Heart right ventricle (tissue), 16 donors: ENCODE measurements at regions not wholly inside any gene's neighbourhood (a gene's known extent, or its start where the extent isn't known, plus 50 kb on each side); places are given as distances from the start of the nearest gene placed in this dataset.
A peak's percentile ranks its signal among the peaks of the same experiment; 100 is the strongest.

ENCODE experiments used
- ATAC-seq, 8 donors: fragments of 200-7000 bp; cut with Tn5 transposase; one replicate each; pipeline ENCODE4 v1.9.1; 2020; ENCODE audit warnings: mild to moderate bottlenecking in 8 of 8, moderate library complexity in 8 of 8, moderate number of reproducible peaks in 1 of 8
- DNase-seq, 2 donors: peaks; one replicate each; pipeline ENCODE4 v3.0.0-alpha.2; 2020
- H3K27ac ChIP-seq, 10 donors: fragments of 200-600 bp; sonication (generic) in 2 of 10; one replicate each; pipeline versions ENCODE4 v1.5.0 to v1.8.0; 2020 to 2022; ENCODE audit warnings: mild to moderate bottlenecking in 3 of 10
- H3K27me3 ChIP-seq, 7 donors: fragments of 200-600 bp; one replicate each; pipeline ENCODE4 v1.8.0; 2021 to 2022; ENCODE audit warnings: mild to moderate bottlenecking in 2 of 7
- H3K36me3 ChIP-seq, 9 donors: fragments of 200-600 bp; sonication (generic) in 1 of 9; one replicate each; pipeline versions ENCODE4 v1.5.0 to v1.8.0; 2020 to 2022; ENCODE audit warnings: mild to moderate bottlenecking in 2 of 9
- H3K4me1 ChIP-seq, 9 donors: fragments of 200-600 bp; sonication (generic) in 1 of 9; one replicate each; pipeline versions ENCODE4 v1.5.0 to v1.8.0; 2020 to 2022; ENCODE audit warnings: mild to moderate bottlenecking in 4 of 9
- H3K4me3 ChIP-seq, 10 donors: fragments of 200-600 bp; sonication (generic) in 2 of 10; one replicate each; pipeline versions ENCODE4 v1.5.0 to v1.8.0; 2020 to 2022; ENCODE audit warnings: mild to moderate bottlenecking in 7 of 10, moderate library complexity in 2 of 10
- H3K9me3 ChIP-seq, 11 donors: fragments of 200-600 bp in 10 of 11; sonication (generic) in 2 of 11; one replicate each; pipeline versions ENCODE4 v1.5.0 to v1.8.0; 2013 to 2022; ENCODE audit warnings: mild to moderate bottlenecking in 2 of 11, control low read depth in 1 of 11, moderate library complexity in 1 of 11
- WGBS, 2 donors: extraction: QIAGEN DNeasy Blood & Tissue Kit; methylation state at CpG; one replicate each; pipeline ENCODE4 v1.1.7; 2013; ENCODE audit warnings: inconsistent platforms in 1 of 2; 5-methylcytosine and 5-hydroxymethylcytosine counted together
- intact Hi-C, 10 donors: fragments of 100-400 bp; cut with DNase I; formaldehyde crosslinking; loops; one replicate each; pipeline versions ENCODE4 v1.11.1 to v1.14.2; 2022
- TF ChIP-seq, protein P1 (sequence below), 9 donors: fragments of 200-600 bp; sonication (generic) in 2 of 9; IDR thresholded peaks; one replicate each; pipeline versions ENCODE4 v1.5.0 to v1.8.0; 2021 to 2022; ENCODE audit warnings: antibody characterized with exemption in 9 of 9, mild to moderate bottlenecking in 5 of 9, moderate library complexity in 1 of 9
- donor health status: Arrhythmogenic right ventricular cardiomyopathy.
- donor health status: ischemic (EF 13 %, LVEDD 7.1; RV severe dilation, severe dysfunction).
- donor health status: healthy with polysubstance abuse.
- donor health status: DM: no; HTN: yes; CAD: no.
- donor health status: DM: no; HTN: no; CAD: no.
- donor health status: ischemic (EF 25% LVEDD 6.9; RV normal size, moderate dysfunction).
- donor health status: ischemic (EF 25% LVEDD 5.7; RV mildly dilated, moderate dysfunction).
- donor health status: healthy.
- donor health status: DM: yes; HTN: yes; CAD: no.
- donor health status: Ischemic cardiomyopathy.
- donor health status: ischemic (EF 35%, LVEDD 5.7; RV mildly dilated, moderate dysfunction).
- donor health status: nonischemic (EF 11% LVEDD 7.7; RV severe dilation, severe dysfunction).
- donor health status: DM: yes; HTN: yes; CAD: no.
- donor health status: PGD.
- donor health status: ischemic (EF 29% LVEDD 5.4; RV normal size, mild dysfunction).
- donor health status: nonischemic (EF 23%, LVEDD 6.1; RV moderate dilation, normal function).

DNA sequence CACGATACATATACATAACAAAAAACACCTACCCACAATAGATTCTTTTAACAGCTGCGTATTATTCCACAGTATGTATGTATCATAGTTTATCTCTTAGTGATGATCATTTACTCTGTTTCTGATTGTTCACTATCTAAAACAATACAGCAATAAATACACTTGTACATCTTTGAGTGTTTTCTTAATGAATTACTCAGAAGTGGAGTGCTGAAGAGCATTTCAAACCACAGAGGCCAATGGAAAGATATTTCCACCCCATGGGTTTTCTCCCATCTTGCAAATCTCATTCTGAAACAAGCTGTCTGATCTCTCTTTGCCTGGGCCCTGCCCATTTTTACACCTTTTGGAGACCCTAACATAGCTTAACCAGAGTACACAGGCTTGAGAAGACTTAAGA, 113.8 kb upstream of the KLF7 start:
- intact Hi-C loops, result no loop called here
- DNase-seq (no peak), ATAC-seq (no peak)
- H3K9me3 ChIP-seq, result no peaks in the 10 kb centered on the region
- no peaks in the 10 kb centered on the region for H3K36me3 ChIP-seq
- no peak overlapping the region for H3K4me3 ChIP-seq
- no peak overlapping the region for H3K27ac ChIP-seq
- WGBS, 2 donors, result 94 to 99% methylated on average over 2 of the region's 2 CpGs
- no peaks in the 10 kb centered on the region for H3K27me3 ChIP-seq
- peaks cover 0 to 20% (median 6%) of the 10 kb centered on the region in 9 donors for H3K4me1 ChIP-seq
- TF ChIP-seq, protein P1, sequence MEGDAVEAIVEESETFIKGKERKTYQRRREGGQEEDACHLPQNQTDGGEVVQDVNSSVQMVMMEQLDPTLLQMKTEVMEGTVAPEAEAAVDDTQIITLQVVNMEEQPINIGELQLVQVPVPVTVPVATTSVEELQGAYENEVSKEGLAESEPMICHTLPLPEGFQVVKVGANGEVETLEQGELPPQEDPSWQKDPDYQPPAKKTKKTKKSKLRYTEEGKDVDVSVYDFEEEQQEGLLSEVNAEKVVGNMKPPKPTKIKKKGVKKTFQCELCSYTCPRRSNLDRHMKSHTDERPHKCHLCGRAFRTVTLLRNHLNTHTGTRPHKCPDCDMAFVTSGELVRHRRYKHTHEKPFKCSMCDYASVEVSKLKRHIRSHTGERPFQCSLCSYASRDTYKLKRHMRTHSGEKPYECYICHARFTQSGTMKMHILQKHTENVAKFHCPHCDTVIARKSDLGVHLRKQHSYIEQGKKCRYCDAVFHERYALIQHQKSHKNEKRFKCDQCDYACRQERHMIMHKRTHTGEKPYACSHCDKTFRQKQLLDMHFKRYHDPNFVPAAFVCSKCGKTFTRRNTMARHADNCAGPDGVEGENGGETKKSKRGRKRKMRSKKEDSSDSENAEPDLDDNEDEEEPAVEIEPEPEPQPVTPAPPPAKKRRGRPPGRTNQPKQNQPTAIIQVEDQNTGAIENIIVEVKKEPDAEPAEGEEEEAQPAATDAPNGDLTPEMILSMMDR (IDR thresholded peaks at IDR 0.05), result no peak

DNA sequence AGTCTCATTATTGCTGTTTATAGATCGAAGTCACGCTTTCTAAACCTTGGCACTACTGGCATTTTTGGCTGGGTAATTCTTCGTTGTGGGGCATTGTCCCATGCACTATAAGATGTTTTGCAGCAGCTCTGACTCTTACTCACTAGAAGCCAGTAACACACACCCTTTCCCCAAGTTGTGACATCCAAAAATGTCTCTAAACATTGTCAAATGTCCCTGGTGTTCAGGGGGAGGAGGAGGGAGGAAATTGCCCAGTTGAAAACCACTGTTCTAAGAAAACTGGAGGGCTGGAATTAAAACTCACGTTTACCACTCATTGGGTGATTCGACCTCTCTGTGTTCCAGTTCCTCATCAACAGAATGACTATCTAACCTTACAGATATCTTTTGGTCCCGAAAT, 115.7 kb upstream of the KLF7 start:
- intact Hi-C loops, result no loop called here

DNA sequence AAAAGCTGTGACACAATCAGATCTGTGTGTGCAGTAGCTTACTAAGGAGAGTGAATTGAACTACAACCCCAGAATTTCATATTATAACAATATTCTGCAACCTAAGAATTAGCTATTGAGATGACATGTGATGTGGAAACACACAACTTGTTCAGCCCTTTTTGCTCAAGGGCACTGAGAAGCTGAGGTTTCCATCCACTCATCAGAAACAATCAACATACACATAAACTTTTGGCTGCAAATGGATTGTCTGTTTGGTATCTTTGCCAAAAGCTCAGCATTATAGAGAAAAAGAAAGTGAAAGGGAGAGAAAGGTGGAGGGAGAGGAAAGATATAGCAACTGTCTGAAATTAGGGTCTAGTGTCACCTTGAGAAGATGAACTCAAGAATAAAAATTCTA, 117.2 kb upstream of the KLF7 start:
- ATAC-seq, result no peak
- intact Hi-C loops, result no loop called here
- TF ChIP-seq, protein P1 (IDR thresholded peaks at IDR 0.05), result no peak
- peaks cover 0 to 38% (median 24%) of the 10 kb centered on the region in 9 donors for H3K4me1 ChIP-seq
- peak overlapping the region in 2 of 10 donors; percentile 6 to 66 for H3K27ac ChIP-seq
- H3K9me3 ChIP-seq, result no peaks in the 10 kb centered on the region
- DNase-seq, result no peak
- H3K4me3 ChIP-seq, result no peak overlapping the region
- no peaks in the 10 kb centered on the region for H3K27me3 ChIP-seq
- H3K36me3 ChIP-seq, result no peaks in the 10 kb centered on the region

More for the DNA sequence above, 115.7 kb upstream of the KLF7 start:
- peaks cover 0 to 37% (median 23%) of the 10 kb centered on the region in 9 donors for H3K4me1 ChIP-seq
- no peaks in the 10 kb centered on the region for H3K27me3 ChIP-seq
- H3K4me3 ChIP-seq, result no peak overlapping the region
- H3K27ac ChIP-seq, result no peak overlapping the region
- 93 to 95% methylated on average over 6 of the region's 6 CpGs for WGBS, 2 donors
- H3K36me3 ChIP-seq, result no peaks in the 10 kb centered on the region
- no peak for DNase-seq
- TF ChIP-seq, protein P1 (IDR thresholded peaks at IDR 0.05), result no peak
- no peak for ATAC-seq
- no peaks in the 10 kb centered on the region for H3K9me3 ChIP-seq

DNA sequence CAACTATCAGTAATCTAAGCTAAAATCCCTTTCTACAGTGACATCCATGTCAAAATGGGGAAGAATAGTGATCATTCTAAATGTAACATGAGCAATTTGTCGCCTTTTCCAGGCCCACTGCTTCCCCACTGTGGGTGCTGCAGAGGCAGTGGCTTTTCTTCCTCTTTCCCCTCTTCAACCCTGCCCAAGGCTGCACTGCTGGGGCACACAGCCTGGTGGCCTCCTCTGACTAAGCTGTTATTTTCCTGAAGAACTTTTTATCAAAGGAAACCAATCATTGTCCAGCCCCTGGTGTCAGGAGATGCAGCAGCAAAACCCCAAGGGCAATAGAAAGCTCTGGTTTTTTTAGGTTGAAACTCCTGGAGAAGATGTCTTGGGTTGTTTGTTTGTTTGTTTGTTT, 117.6 kb upstream of the KLF7 start:
- peak overlapping the region in 2 of 10 donors; percentile 6 to 66 for H3K27ac ChIP-seq

More for the DNA sequence above, 117.6 kb upstream of the KLF7 start:
- Histone ChIP-seq H3K27me3 (no peaks in the 10 kb centered on the region), H3K4me3 (no peak overlapping the region), H3K36me3 (no peaks in the 10 kb centered on the region), H3K9me3 (no peaks in the 10 kb centered on the region), H3K4me1 (peaks cover 0 to 38% (median 24%) of the 10 kb centered on the region in 9 donors)
- DNase-seq, result peak in 1 of 2 donors; percentile 14
- TF ChIP-seq, protein P1 (IDR thresholded peaks at IDR 0.05), result peak in 3 of 9 donors; percentile 20 to 35 (median 24)
- WGBS, 2 donors, result 86 to 93% methylated on average over 1 of the region's 1 CpG
- intact Hi-C loops, result no loop called here
- ATAC-seq, result peak in 7 of 8 donors; percentile 49 to 75 (median 66)
